AG04449 (cell line): ENCODE measurements at regions not wholly inside any gene's neighbourhood (a gene's known extent, or its start where the extent isn't known, plus 50 kb on each side); places are given as distances from the start of the nearest gene placed in this dataset.

Experiments used
- CTCF ChIA-PET: fragments of 350-600 bp; formaldehyde crosslinking; extraction: SDS; loops from one replicate; lab custom pipeline; 2021; ENCODE audit warnings: antibody characterized with exemption; lab: Yijun Ruan, JAX
- POLR2A ChIA-PET: fragments of 400-600, 350-600 bp; formaldehyde crosslinking; extraction: SDS; loops from one replicate; lab custom pipeline; 2020; ENCODE audit warnings: antibody characterized with exemption, inconsistent platforms; lab: Yijun Ruan, JAX
- DNase-seq: peaks from one replicate; pipeline ENCODE4 v3.0.0-alpha.2; 2010; ENCODE audit warnings: low read depth, low spot score
- H3K4me3 ChIP-seq: 2 replicates; pipeline ENCODE4 v1.5.1; 2011; ENCODE audit warnings: low read depth, mild to moderate bottlenecking, control low read depth, low read length
- TF ChIP-seq, protein P1 (sequence below): IDR thresholded peaks from one replicate; pipeline ENCODE4 v1.5.1; 2011; ENCODE audit warnings: mild to moderate bottlenecking, moderate library complexity, low read length, control low read depth, inconsistent platforms; ENCODE audit not compliant: insufficient read depth; ENCODE audit errors: missing control alignments

DNA sequence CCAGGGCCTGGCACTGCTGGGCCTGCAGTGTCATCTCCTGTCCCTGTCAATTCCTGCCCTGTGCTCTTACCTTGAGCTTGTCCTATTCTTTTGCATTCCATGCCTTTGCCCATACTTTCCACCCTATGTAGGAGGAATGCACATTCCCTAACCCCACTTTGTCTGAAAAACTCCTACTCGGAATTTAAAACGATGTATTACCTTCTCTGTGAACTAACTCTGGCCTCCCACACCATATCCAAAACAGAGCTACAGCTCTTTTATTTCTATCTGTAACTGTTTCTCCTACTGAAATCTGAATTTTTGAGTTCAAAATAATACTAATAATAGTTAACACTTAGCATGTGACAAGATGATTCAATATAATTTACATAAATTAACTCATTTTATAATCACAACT lies 353.7 kb downstream of the FRK start:
- DNase-seq, result no peak
- ChIA-PET CTCF (no interaction called here), POLR2A (no interaction called here)
- no peak overlapping the region for H3K4me3 ChIP-seq
- TF ChIP-seq, protein P1, sequence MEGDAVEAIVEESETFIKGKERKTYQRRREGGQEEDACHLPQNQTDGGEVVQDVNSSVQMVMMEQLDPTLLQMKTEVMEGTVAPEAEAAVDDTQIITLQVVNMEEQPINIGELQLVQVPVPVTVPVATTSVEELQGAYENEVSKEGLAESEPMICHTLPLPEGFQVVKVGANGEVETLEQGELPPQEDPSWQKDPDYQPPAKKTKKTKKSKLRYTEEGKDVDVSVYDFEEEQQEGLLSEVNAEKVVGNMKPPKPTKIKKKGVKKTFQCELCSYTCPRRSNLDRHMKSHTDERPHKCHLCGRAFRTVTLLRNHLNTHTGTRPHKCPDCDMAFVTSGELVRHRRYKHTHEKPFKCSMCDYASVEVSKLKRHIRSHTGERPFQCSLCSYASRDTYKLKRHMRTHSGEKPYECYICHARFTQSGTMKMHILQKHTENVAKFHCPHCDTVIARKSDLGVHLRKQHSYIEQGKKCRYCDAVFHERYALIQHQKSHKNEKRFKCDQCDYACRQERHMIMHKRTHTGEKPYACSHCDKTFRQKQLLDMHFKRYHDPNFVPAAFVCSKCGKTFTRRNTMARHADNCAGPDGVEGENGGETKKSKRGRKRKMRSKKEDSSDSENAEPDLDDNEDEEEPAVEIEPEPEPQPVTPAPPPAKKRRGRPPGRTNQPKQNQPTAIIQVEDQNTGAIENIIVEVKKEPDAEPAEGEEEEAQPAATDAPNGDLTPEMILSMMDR, result no peak

GRCh38 chr6:115706324-115706723 lies 354.4 kb downstream of the FRK start:
- H3K4me3 ChIP-seq, result no peak overlapping the region
- POLR2A ChIA-PET, result no interaction called here
- CTCF ChIA-PET, result no interaction called here
- DNase-seq, result no peak
- TF ChIP-seq, protein P1, result no peak

GRCh38 chr6:115704028-115704427 lies 356.7 kb downstream of the FRK start:
- no peak for DNase-seq
- ChIA-PET POLR2A (no interaction called here), CTCF (no interaction called here)
- H3K4me3 ChIP-seq, result no peak overlapping the region
- TF ChIP-seq, protein P1, result no peak

- CTCF ChIA-PET, result no interaction called here
- no peak overlapping the region for H3K4me3 ChIP-seq
- TF ChIP-seq, protein P1, result no peak
- DNase-seq, result no peak
- POLR2A ChIA-PET, result no interaction called here
These were observed 369.3 kb downstream of the FRK start for GRCh38 chr6:115691433-115691832.

GRCh38 chr6:115690854-115691253 lies 369.8 kb downstream of the FRK start:
- DNase-seq, result no peak
- TF ChIP-seq, protein P1, result no peak
- POLR2A ChIA-PET, result no interaction called here
- CTCF ChIA-PET, result no interaction called here
- H3K4me3 ChIP-seq, result no peak overlapping the region

DNA sequence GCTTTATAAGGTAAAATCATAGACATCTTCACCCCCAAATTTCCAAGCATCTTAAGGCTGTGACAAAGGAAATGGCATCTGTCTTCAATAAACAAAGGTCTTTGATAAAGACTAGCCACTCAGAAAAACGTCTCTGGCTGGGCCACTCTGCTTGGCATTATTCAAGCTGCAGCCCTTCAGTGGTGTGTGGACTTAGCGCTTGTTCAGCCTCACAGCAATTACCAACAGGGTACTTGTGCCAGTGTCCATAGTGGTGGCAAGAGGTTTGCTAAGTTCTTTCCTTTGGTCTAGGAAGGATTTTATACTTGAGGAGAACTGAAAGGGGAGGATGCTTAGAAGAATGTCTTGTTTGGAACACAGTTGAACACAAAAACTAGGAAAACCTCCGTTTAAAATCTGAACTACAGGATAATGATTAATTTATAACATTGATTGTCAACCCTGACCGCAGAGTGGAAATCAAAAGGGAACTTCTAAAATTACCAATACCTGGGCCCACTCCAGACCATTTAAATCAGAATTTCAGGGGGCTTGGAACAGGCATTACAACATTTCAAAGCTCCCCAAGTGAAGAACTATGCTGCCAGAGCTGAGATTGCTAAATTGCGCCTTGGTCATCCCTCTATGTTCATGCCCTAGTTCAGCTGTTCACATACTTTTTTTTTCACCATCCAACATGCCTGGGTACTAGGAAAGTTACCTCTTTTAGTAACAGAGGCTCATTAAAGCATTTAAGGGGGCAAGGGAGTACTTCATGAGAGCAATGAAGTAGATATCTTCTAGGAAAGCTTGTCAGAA lies 378.5 kb downstream of the FRK start:
- no peak for DNase-seq
- no peak overlapping the region for H3K4me3 ChIP-seq
- CTCF ChIA-PET, result interaction anchor here (0.6 to 1.2 kb wide), 2 partner anchors 12 to 394 kb away, joined by 3 to 4 read pairs; no protein-coding TSS in a partner anchor
- TF ChIP-seq, protein P1, result no peak
- POLR2A ChIA-PET, result no interaction called here
